Heart left ventricle (tissue), 16 donors: ENCODE measurements at regions not wholly inside any gene's neighbourhood (a gene's known extent, or its start where the extent isn't known, plus 50 kb on each side); places are given as distances from the start of the nearest gene placed in this dataset.

Source experiments
- ATAC-seq, 4 donors: fragments of 200-7000 bp; cut with Tn5 transposase; one replicate each; pipeline ENCODE4 v1.9.1; 2020 to 2022; ENCODE audit warnings: moderate library complexity in 4 of 4, mild to moderate bottlenecking in 3 of 4, moderate number of reproducible peaks in 1 of 4
- DNase-seq, 5 donors: peaks; one replicate each; pipeline ENCODE4 v3.0.0-alpha.2; 2020
- H3K27ac ChIP-seq, 12 donors: fragments of 200-600 bp; sonication (generic) in 4 of 12; one replicate each; pipeline versions ENCODE4 v1.5.0 to v1.8.0; 2016 to 2022; ENCODE audit warnings: mild to moderate bottlenecking in 2 of 12
- H3K27me3 ChIP-seq, 9 donors: fragments of 200-600 bp; sonication (generic) in 2 of 9; one replicate each; pipeline versions ENCODE4 v1.5.1 to v1.8.0; 2016 to 2022; ENCODE audit warnings: mild to moderate bottlenecking in 3 of 9
- H3K36me3 ChIP-seq, 9 donors: fragments of 200-600 bp; sonication (generic) in 2 of 9; one replicate each; pipeline versions ENCODE4 v1.5.0 to v1.8.0; 2018 to 2022; ENCODE audit warnings: mild to moderate bottlenecking in 2 of 9
- H3K4me1 ChIP-seq, 12 donors: fragments of 200-600 bp; sonication (generic) in 4 of 12; one replicate each; pipeline versions ENCODE4 v1.5.0 to v1.8.0; 2016 to 2022; ENCODE audit warnings: mild to moderate bottlenecking in 3 of 12
- H3K4me3 ChIP-seq, 12 donors: fragments of 200-600 bp; sonication (generic) in 4 of 12; one replicate each; pipeline versions ENCODE4 v1.5.0 to v1.8.0; 2017 to 2022; ENCODE audit warnings: mild to moderate bottlenecking in 9 of 12, moderate library complexity in 4 of 12
- H3K9me3 ChIP-seq, 12 donors: fragments of 200-600 bp; sonication (generic) in 4 of 12; one replicate each; pipeline versions ENCODE4 v1.5.0 to v1.8.0; 2016 to 2022; ENCODE audit warnings: mild to moderate bottlenecking in 1 of 12
- POLR2A ChIP-seq, 2 donors: fragments of 450-650 bp; IDR thresholded peaks; one replicate each; pipeline ENCODE4 v1.6.1; 2017; ENCODE audit warnings: antibody characterized with exemption in 2 of 2, mild to moderate bottlenecking in 2 of 2, moderate library complexity in 2 of 2
- WGBS, 4 donors: extraction: QIAGEN DNeasy Blood & Tissue Kit in 2 of 4; methylation state at CpG; one replicate each; pipeline versions ENCODE4 v1.1.5 to v1.1.7; 2013 to 2018; 5-methylcytosine and 5-hydroxymethylcytosine counted together
- intact Hi-C, 10 donors: fragments of 100-400 bp; cut with DNase I; formaldehyde crosslinking; loops; one replicate each; pipeline versions ENCODE4 v1.11.1 to v1.14.2; 2022
- TF ChIP-seq, protein P1 (sequence below), 12 donors: fragments of 200-600 bp; sonication (generic) in 4 of 12; IDR thresholded peaks; one replicate each; pipeline versions ENCODE4 v1.5.0 to v1.8.0; 2018 to 2022; ENCODE audit warnings: antibody characterized with exemption in 12 of 12, mild to moderate bottlenecking in 5 of 12
- donor health status: ischemic (EF 13 %, LVEDD 7.1; RV severe dilation, severe dysfunction).
- donor health status: healthy with polysubstance abuse.
- donor health status: DM: no; HTN: yes; CAD: no.
- donor health status: DM: no; HTN: no; CAD: no.
- donor health status: ischemic (EF 25% LVEDD 6.9; RV normal size, moderate dysfunction).
- donor health status: ischemic (EF 25% LVEDD 5.7; RV mildly dilated, moderate dysfunction).
- donor health status: healthy.
- donor health status: DM: yes; HTN: yes; CAD: no.
- donor health status: ischemic (EF 35%, LVEDD 5.7; RV mildly dilated, moderate dysfunction).
- donor health status: nonischemic (EF 11% LVEDD 7.7; RV severe dilation, severe dysfunction).
- donor health status: DM: yes; HTN: yes; CAD: no.
- donor health status: PGD.
- donor health status: ischemic (EF 29% LVEDD 5.4; RV normal size, mild dysfunction).
- donor health status: nonischemic (EF 23%, LVEDD 6.1; RV moderate dilation, normal function).

DNA sequence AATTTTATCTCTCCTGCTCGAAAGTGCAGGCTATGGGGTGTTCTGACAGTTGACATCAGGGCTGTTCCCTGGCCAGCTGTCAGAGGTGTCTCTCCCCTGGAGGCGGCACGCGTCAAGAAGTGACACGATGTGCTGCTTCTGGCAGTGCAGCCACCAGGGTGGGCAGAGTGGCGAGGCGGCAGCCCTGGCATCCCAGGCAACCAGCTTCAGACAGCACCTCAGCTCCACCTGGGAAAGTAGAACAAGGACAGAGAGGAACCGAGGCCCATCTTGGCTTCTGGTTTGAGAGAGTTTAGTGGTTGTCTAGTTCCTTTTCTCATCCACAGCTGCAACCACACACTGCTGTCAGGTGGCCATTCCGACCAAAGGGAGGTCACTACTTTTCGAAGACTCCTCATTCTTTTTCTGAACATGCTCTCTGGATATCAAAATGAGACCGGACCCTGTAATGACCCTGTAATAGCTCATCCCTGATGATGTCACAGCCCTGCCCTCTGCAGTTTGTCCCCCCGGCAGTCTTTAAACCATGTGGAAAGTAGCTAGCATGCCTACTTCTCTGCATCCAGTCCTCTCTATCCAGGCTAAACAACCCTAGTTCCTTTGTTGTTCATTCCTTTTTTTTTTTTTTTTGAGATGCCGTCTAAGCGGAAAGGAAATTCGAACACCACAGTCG, 381.0 kb upstream of the NRP1 start:
- TF ChIP-seq, protein P1, sequence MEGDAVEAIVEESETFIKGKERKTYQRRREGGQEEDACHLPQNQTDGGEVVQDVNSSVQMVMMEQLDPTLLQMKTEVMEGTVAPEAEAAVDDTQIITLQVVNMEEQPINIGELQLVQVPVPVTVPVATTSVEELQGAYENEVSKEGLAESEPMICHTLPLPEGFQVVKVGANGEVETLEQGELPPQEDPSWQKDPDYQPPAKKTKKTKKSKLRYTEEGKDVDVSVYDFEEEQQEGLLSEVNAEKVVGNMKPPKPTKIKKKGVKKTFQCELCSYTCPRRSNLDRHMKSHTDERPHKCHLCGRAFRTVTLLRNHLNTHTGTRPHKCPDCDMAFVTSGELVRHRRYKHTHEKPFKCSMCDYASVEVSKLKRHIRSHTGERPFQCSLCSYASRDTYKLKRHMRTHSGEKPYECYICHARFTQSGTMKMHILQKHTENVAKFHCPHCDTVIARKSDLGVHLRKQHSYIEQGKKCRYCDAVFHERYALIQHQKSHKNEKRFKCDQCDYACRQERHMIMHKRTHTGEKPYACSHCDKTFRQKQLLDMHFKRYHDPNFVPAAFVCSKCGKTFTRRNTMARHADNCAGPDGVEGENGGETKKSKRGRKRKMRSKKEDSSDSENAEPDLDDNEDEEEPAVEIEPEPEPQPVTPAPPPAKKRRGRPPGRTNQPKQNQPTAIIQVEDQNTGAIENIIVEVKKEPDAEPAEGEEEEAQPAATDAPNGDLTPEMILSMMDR (IDR thresholded peaks at IDR 0.05) = peak in 1 of 12 donors; percentile 14
- TF ChIP-seq POLR2A (IDR thresholded peaks at IDR 0.05) = no peak
- no peak overlapping the region for H3K27ac ChIP-seq
- intact Hi-C loops = loop anchor here in 5 of 10 donors (5.0 to 10.0 kb wide), 5 partner anchors 38 to 381 kb away; partner anchors contain the start of gene NRP1 (in 2 of the 5)
- WGBS, 4 donors = 59 to 65% (median 64%) methylated on average over 16 of the region's 16 CpGs
- H3K36me3 ChIP-seq = no peaks in the 10 kb centered on the region
- H3K27me3 ChIP-seq = no peaks in the 10 kb centered on the region
- no peak overlapping the region for H3K4me3 ChIP-seq
- peak; percentile 55 to 94 (median 75) for ATAC-seq
- peaks cover 7 to 38% (median 23%) of the 10 kb centered on the region in 12 donors for H3K4me1 ChIP-seq
- no peaks in the 10 kb centered on the region for H3K9me3 ChIP-seq
- peak; percentile 16 to 82 (median 60) for DNase-seq

DNA sequence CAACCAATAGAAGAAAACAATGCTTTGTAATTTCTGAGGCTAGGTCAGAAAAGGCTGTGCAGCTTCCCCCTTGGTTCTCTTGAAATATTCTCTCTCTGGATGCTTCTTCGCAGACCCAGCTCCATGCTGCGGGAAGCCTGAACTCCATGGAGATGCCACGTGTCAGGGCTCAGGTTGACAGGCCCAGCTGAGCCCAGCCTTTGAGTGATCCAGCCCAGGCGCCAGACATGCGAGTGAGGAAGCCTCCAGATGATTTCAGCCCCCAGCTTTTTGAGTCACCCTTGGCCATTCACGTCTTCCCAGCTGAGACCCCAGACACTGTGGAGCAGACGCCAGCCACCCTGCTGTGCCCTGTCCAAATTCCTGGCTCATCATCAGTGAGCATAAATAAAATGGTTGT, 378.4 kb upstream of the NRP1 start:
- Histone ChIP-seq H3K27me3 (no peaks in the 10 kb centered on the region), H3K27ac (no peak overlapping the region), H3K36me3 (no peaks in the 10 kb centered on the region), H3K9me3 (no peaks in the 10 kb centered on the region), H3K4me1 (peaks cover 0 to 17% (median 5%) of the 10 kb centered on the region in 12 donors), H3K4me3 (no peak overlapping the region)
- DNase-seq = peak in 1 of 5 donors; percentile 42
- TF ChIP-seq, protein P1 (IDR thresholded peaks at IDR 0.05) = no peak
- no peak for TF ChIP-seq POLR2A (IDR thresholded peaks at IDR 0.05)
- intact Hi-C loops = loop anchor here in 3 of 10 donors (10.0 kb wide), 2 partner anchors 368 to 378 kb away; partner anchors contain the start of gene NRP1 (in 2 of the 3)
- no peak for ATAC-seq
- WGBS, 4 donors = 87 to 94% (median 92%) methylated on average over 7 of the region's 7 CpGs

DNA sequence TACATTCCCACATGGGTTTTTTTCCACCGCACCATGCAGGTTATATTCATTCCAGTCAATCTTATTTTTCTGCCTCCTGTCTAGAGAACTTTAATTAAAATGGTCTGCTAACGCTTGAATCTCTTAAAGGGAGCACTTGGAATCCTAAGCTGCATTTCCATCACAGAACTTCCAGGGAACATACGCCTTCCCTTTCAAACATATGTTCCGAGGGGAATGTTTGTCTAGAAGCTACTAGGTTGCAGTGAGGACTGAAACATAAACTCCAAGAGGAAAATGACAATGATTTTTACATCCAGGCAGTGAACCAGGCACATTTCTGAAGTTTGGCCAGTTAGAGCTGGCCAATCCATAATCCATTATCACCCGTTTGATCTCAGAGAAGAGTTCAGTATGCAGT, 375.5 kb upstream of the NRP1 start:
- H3K36me3 ChIP-seq = no peaks in the 10 kb centered on the region
- no peak overlapping the region for H3K4me3 ChIP-seq
- TF ChIP-seq, protein P1 (IDR thresholded peaks at IDR 0.05) = no peak
- TF ChIP-seq POLR2A (IDR thresholded peaks at IDR 0.05) = no peak
- ATAC-seq (no peak), DNase-seq (no peak)
- H3K4me1 ChIP-seq = peaks cover 0 to 17% (median 8%) of the 10 kb centered on the region in 12 donors
- no peaks in the 10 kb centered on the region for H3K27me3 ChIP-seq
- intact Hi-C loops = loop anchor here in 3 of 10 donors (10.0 kb wide), 2 partner anchors 365 to 375 kb away; partner anchors contain the start of gene NRP1 (in 2 of the 3)
- H3K9me3 ChIP-seq = no peaks in the 10 kb centered on the region
- WGBS, 4 donors = 88 to 97% (median 96%) methylated on average over 5 of the region's 5 CpGs
- no peak overlapping the region for H3K27ac ChIP-seq

DNA sequence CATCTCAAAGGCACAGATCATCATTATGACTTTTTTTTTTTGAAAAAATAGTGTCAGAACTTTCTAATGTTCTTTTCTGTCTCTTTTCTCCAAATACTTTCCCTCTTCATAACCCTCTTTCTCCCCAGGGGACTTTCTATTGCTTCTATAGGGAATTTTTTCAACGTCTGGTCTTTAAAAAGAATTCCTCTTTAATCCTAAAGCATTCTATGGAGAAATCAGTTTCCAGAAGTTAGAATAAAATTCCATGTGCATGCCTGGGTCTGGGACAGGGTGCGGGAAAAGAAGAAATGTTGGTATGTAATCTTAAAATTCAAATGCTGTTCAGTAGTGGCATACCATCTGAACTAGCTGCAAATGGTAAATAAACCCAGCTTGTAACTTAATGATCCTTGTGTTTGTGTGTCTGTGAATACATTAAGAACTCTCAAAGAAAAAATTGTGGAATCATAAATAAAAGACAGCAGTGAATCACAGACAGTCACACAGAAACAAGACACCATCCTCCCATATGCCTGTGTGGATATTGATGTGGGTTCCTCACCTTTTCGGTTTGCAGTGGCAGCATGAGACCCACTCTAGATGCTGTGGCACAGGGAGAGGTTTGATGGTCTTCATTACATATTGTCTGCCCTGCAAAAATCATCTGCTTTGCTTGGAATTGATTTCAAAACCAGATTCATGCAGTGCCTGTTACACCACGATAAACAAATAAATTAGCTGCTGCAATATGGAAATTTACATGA, 374.7 kb upstream of the NRP1 start:
- Histone ChIP-seq H3K27ac (no peak overlapping the region), H3K4me3 (no peak overlapping the region), H3K36me3 (no peaks in the 10 kb centered on the region), H3K27me3 (no peaks in the 10 kb centered on the region), H3K4me1 (peaks cover 0 to 25% (median 9%) of the 10 kb centered on the region in 12 donors), H3K9me3 (no peaks in the 10 kb centered on the region)
- ATAC-seq (no peak), DNase-seq (no peak)
- 84 to 90% (median 87%) methylated on average over 4 of the region's 4 CpGs for WGBS, 4 donors
- TF ChIP-seq, protein P1 (IDR thresholded peaks at IDR 0.05) = no peak
- intact Hi-C loops = no loop called here
